HEK293T (cell line): ENCODE measurements at regions not wholly inside any gene's neighbourhood (a gene's known extent, or its start where the extent isn't known, plus 50 kb on each side); places are given as distances from the start of the nearest gene placed in this dataset.

Experiments
- ARNT ChIP-seq: fragments of 450-650 bp; IDR thresholded peaks from 2 replicates; pipeline ENCODE4 v1.6.1; 2017; ENCODE audit warnings: mild to moderate bottlenecking
- BHLHE40 ChIP-seq: fragments of 450-650 bp; IDR thresholded peaks from 2 replicates; pipeline ENCODE4 v1.6.1; 2016; ENCODE audit warnings: mild to moderate bottlenecking, moderate library complexity, borderline replicate concordance
- ZNF384 ChIP-seq: fragments of 450-650 bp; IDR thresholded peaks from 2 replicates; pipeline ENCODE4 v1.6.1; 2016

GRCh38 chr13:77460195-77460594 lies 75.3 kb upstream of the SCEL start:
- TF ChIP-seq ZNF384, result no peak
- TF ChIP-seq BHLHE40, result no peak
- TF ChIP-seq ARNT, result no peak
